GM19240 (cell line): ENCODE measurements at regions not wholly inside any gene's neighbourhood (a gene's known extent, or its start where the extent isn't known, plus 50 kb on each side); places are given as distances from the start of the nearest gene placed in this dataset.
"Not testable (repeated sequence)": the region's sequence is repeated elsewhere in the genome, so short reads cannot be mapped to it uniquely, and the experiment has no call there.

Experiments used
- DNase-seq: peaks from one replicate; pipeline ENCODE4 v3.0.0; 2011; ENCODE audit warnings: low spot score; ENCODE audit not compliant: insufficient read length

- no peak for DNase-seq
These were observed 520.7 kb upstream of the HS3ST1 start for GRCh38 chr4:11949355-11949754.

- DNase-seq, result not testable (repeated sequence)
These were observed 518.9 kb upstream of the HS3ST1 start for GRCh38 chr4:11947629-11948028.

- DNase-seq, result no peak
These were observed 509.2 kb upstream of the HS3ST1 start for GRCh38 chr4:11937941-11938340.

GRCh38 chr4:11931266-11931820, 502.6 kb upstream of the HS3ST1 start:
- DNase-seq, result no peak

- DNase-seq, result no peak
These were observed 500.4 kb upstream of the HS3ST1 start for GRCh38 chr4:11929080-11929479.

- DNase-seq, result no peak
These were observed 490.6 kb upstream of the HS3ST1 start for GRCh38 chr4:11919316-11919715.

- no peak for DNase-seq
These were observed 485.7 kb upstream of the HS3ST1 start for GRCh38 chr4:11914406-11914805.

GRCh38 chr4:11912886-11913285, 484.2 kb upstream of the HS3ST1 start:
- no peak for DNase-seq

- no peak for DNase-seq
These were observed 482.1 kb upstream of the HS3ST1 start for GRCh38 chr4:11910812-11911211.

GRCh38 chr4:11908712-11909111, 480.0 kb upstream of the HS3ST1 start:
- DNase-seq, result no peak

GRCh38 chr4:11908205-11908604, 479.5 kb upstream of the HS3ST1 start:
- DNase-seq, result no peak

- no peak for DNase-seq
These were observed 476.4 kb upstream of the HS3ST1 start for GRCh38 chr4:11904846-11905739.

- DNase-seq, result no peak
These were observed 475.4 kb upstream of the HS3ST1 start for GRCh38 chr4:11904117-11904535.

GRCh38 chr4:11901089-11901488, 472.4 kb upstream of the HS3ST1 start:
- DNase-seq, result no peak

GRCh38 chr4:11900359-11900758, 471.7 kb upstream of the HS3ST1 start:
- no peak for DNase-seq

GRCh38 chr4:11898796-11899195, 470.1 kb upstream of the HS3ST1 start:
- DNase-seq, result no peak

- DNase-seq, result no peak
These were observed 467.1 kb upstream of the HS3ST1 start for GRCh38 chr4:11895766-11896165.

- DNase-seq, result no peak
These were observed 466.3 kb upstream of the HS3ST1 start for GRCh38 chr4:11894977-11895376.

GRCh38 chr4:11894221-11894620, 465.5 kb upstream of the HS3ST1 start:
- no peak for DNase-seq

GRCh38 chr4:11889099-11889498, 460.4 kb upstream of the HS3ST1 start:
- DNase-seq, result no peak

GRCh38 chr4:11881947-11882346, 453.3 kb upstream of the HS3ST1 start:
- no peak for DNase-seq

- no peak for DNase-seq
These were observed 452.7 kb upstream of the HS3ST1 start for GRCh38 chr4:11881364-11881763.

- no peak for DNase-seq
These were observed 449.5 kb upstream of the HS3ST1 start for GRCh38 chr4:11878241-11878640.
